IPS-18a (cell line): ENCODE measurements at regions not wholly inside any gene's neighbourhood (a gene's known extent, or its start where the extent isn't known, plus 50 kb on each side); places are given as distances from the start of the nearest gene placed in this dataset.
"Not testable (repeated sequence)": the region's sequence is repeated elsewhere in the genome, so short reads cannot be mapped to it uniquely, and the experiment has no call there.

Experiments
- H3K27ac ChIP-seq: one replicate; pipeline ENCODE4 v1.5.1; 2013; ENCODE audit warnings: low read length
- H3K27me3 ChIP-seq: one replicate; pipeline ENCODE4 v1.6.1; 2013; ENCODE audit warnings: mild to moderate bottlenecking, low read length; ENCODE audit not compliant: control insufficient read depth, insufficient read depth
- H3K36me3 ChIP-seq: one replicate; pipeline ENCODE4 v1.6.1; 2013; ENCODE audit warnings: low read depth, low read length; ENCODE audit not compliant: control insufficient read depth
- H3K4me1 ChIP-seq: one replicate; pipeline ENCODE4 v1.6.1; 2013; ENCODE audit warnings: low read depth, low read length; ENCODE audit not compliant: control insufficient read depth
- H3K4me3 ChIP-seq: one replicate; pipeline ENCODE4 v1.5.1; 2013; ENCODE audit warnings: low read length
- H3K9ac ChIP-seq: one replicate; pipeline ENCODE4 v1.6.1; 2013; ENCODE audit warnings: mild to moderate bottlenecking, low read length, moderate library complexity
- H3K9me3 ChIP-seq: one replicate; pipeline ENCODE4 v1.6.1; 2013; ENCODE audit warnings: low read depth, low read length; ENCODE audit not compliant: control insufficient read depth

- no peak overlapping the region for H3K9ac ChIP-seq
- H3K27me3 ChIP-seq, result no peaks in the 10 kb centered on the region
Observed at GRCh38 chr6:137706083-137706750, 160.8 kb upstream of the TNFAIP3 start.

DNA sequence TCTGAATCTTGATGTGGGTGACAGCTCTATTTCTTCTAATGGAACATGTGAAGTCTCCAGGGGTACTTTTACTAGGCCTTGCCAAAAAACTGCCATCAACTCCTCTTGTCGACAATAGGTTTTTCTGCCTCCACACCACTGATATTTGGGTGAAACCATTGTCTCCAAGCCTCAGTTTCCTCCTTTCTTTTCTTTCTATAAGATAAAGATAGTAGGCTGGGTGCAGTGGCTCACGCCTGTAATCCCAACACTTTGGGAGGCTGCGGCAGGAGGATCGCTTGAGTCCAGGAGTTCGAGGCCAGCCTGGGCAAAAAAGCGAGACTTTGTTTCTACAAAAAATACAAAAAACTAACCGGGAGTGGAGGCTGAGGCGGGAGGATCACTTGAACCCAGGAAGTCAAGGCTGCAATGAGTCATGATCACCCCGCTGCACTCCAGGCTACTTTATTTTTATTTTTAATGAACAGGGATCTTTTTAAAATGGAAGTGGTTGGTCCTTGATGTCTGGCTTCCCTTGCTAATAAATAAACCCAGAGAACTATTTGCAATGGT lies 159.9 kb upstream of the TNFAIP3 start:
- H3K27me3 ChIP-seq, result no peaks in the 10 kb centered on the region
- H3K27ac ChIP-seq, result no peak overlapping the region
- H3K4me3 ChIP-seq, result no peak overlapping the region
- H3K9ac ChIP-seq, result no peak overlapping the region
- no peaks in the 10 kb centered on the region for H3K9me3 ChIP-seq
- no peaks in the 10 kb centered on the region for H3K36me3 ChIP-seq
- H3K4me1 ChIP-seq, result no peaks in the 10 kb centered on the region

More at GRCh38 chr6:137706083-137706750, 160.8 kb upstream of the TNFAIP3 start:
- no peak overlapping the region for H3K4me3 ChIP-seq
- no peaks in the 10 kb centered on the region for H3K4me1 ChIP-seq
- H3K27ac ChIP-seq, result no peak overlapping the region
- H3K36me3 ChIP-seq, result no peaks in the 10 kb centered on the region
- no peaks in the 10 kb centered on the region for H3K9me3 ChIP-seq

DNA sequence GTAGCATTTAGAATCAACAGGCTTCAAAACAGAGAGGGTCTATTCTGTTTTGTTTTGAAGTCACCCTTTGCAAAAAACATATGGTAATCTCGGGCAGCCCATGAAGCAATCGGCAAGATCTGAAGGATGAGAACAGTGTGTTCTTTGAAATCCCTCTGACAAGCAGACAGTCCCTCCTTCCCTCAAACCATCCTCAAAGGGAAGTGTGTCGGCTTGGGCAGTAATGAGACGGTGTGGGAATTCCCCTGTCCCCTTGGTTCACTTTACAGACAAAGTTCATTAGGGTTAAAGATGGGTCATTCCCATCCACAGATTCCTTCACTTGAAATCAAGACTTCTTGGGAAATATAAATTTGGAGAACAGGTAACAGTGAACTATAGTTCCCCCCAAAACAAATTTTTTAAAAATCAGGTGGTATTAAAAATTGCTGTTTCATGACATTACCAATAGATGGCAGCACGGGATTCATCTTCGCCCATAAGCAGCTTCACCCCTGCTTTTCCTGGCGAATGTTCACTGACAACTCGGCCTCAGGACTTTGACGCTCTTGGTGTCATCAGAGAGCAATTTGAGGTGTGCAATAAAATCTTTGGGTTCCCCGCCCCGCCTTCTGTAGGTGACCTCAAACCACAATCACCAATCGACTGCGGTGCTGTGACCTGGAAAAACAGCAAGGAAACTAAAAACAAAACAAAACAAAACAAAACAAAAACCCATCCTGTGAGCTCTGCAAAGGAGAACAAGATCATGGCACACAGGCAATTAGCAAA lies 159.3 kb upstream of the TNFAIP3 start:
- Histone ChIP-seq H3K27me3 (no peaks in the 10 kb centered on the region), H3K36me3 (no peaks in the 10 kb centered on the region), H3K4me3 (no peak overlapping the region), H3K9me3 (no peaks in the 10 kb centered on the region), H3K4me1 (no peaks in the 10 kb centered on the region), H3K9ac (no peak overlapping the region), H3K27ac (no peak overlapping the region)

GRCh38 chr6:137708481-137708880 lies 158.6 kb upstream of the TNFAIP3 start:
- Histone ChIP-seq H3K36me3 (no peaks in the 10 kb centered on the region), H3K9ac (no peak overlapping the region), H3K27ac (no peak overlapping the region), H3K27me3 (no peaks in the 10 kb centered on the region), H3K4me3 (no peak overlapping the region), H3K9me3 (no peaks in the 10 kb centered on the region), H3K4me1 (no peaks in the 10 kb centered on the region)

GRCh38 chr6:137709424-137710236 lies 157.4 kb upstream of the TNFAIP3 start:
- Histone ChIP-seq H3K36me3 (no peaks in the 10 kb centered on the region), H3K9ac (no peak overlapping the region), H3K4me3 (no peak overlapping the region), H3K9me3 (no peaks in the 10 kb centered on the region), H3K27ac (no peak overlapping the region), H3K27me3 (no peaks in the 10 kb centered on the region), H3K4me1 (no peaks in the 10 kb centered on the region)

- Histone ChIP-seq H3K36me3 (no peaks in the 10 kb centered on the region), H3K9me3 (no peaks in the 10 kb centered on the region), H3K4me1 (no peaks in the 10 kb centered on the region), H3K27me3 (no peaks in the 10 kb centered on the region), H3K4me3 (no peak overlapping the region), H3K9ac (no peak overlapping the region), H3K27ac (no peak overlapping the region)
Observed at GRCh38 chr6:137711972-137712371, 155.1 kb upstream of the TNFAIP3 start.

DNA sequence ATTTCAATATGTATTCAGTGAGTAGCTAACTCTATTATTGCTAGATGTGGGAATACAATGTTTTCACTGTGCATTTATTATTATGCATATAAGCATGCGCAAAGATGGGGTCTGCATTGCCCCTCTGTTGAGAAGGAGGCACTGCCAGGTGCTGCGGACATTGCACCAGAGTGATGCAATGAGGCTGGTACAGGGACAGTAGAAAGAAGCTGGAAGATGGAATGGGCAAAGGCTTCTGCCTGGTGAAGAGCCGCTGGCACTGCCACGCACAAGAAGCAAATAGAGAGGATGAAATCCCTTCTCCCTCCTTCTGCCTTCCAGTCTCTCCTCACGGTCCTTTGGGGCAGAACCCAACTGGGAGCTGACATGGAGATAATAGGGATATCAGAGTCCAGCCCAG lies 154.5 kb upstream of the TNFAIP3 start:
- H3K4me1 ChIP-seq, result no peaks in the 10 kb centered on the region
- no peak overlapping the region for H3K9ac ChIP-seq
- no peaks in the 10 kb centered on the region for H3K27me3 ChIP-seq
- no peak overlapping the region for H3K4me3 ChIP-seq
- H3K27ac ChIP-seq, result no peak overlapping the region
- no peaks in the 10 kb centered on the region for H3K9me3 ChIP-seq
- H3K36me3 ChIP-seq, result no peaks in the 10 kb centered on the region

DNA sequence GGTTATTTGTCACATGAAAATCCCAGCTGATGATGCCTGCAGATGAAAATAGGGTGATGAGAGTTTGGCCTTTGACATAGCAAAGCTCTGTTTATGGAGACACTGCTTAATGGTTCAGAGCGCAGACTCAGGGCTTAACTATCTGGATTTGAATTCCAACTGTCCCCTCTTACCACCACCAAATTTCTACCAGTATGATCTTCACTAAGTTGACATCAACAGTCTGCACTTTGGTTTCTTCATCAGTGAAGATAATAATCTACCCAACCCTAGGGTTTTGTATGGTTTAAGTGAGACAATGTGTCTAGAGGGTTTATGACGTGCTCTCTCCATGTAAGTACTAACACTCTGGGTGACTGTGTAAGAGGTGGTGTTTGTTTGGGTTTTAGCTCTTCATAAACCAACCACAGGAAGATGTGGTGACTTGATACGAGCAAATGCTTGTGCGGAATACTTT lies 151.4 kb upstream of the TNFAIP3 start:
- Histone ChIP-seq H3K9me3 (no peaks in the 10 kb centered on the region), H3K9ac (no peak overlapping the region), H3K36me3 (no peaks in the 10 kb centered on the region), H3K4me3 (no peak overlapping the region), H3K27ac (no peak overlapping the region), H3K27me3 (no peaks in the 10 kb centered on the region), H3K4me1 (no peaks in the 10 kb centered on the region)

- no peaks in the 10 kb centered on the region for H3K4me1 ChIP-seq
- H3K27me3 ChIP-seq, result no peaks in the 10 kb centered on the region
- no peak overlapping the region for H3K4me3 ChIP-seq
- H3K9ac ChIP-seq, result no peak overlapping the region
- H3K27ac ChIP-seq, result no peak overlapping the region
- H3K9me3 ChIP-seq, result no peaks in the 10 kb centered on the region
- no peaks in the 10 kb centered on the region for H3K36me3 ChIP-seq
Observed at GRCh38 chr6:137717074-137718073, 149.7 kb upstream of the TNFAIP3 start.

DNA sequence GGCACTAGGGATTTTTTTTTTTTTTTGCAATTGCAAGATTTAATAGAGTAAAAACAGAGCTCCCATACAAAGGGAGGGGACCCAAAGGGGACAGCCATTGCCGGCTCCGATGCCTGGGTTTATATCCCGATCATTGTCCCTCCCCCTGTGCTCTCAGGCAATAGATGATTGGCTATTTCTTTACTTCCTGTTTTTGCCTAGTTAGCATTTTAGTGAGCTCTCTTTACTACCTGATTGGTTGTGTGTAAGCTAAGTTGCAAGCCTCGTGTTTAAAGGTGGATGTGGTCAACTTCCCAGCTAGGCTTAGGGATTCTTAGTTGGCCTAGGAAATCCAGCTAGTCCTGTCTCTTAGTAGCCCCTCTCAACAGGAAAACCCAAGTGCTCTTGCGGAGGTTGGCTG lies 148.2 kb upstream of the TNFAIP3 start:
- not testable (repeated sequence) for H3K9me3 ChIP-seq, H3K4me1 ChIP-seq, H3K4me3 ChIP-seq, H3K27me3 ChIP-seq, H3K27ac ChIP-seq, H3K9ac ChIP-seq, H3K36me3 ChIP-seq
